Parathyroid adenoma (tissue), 2 donors: ENCODE measurements at regions not wholly inside any gene's neighbourhood (a gene's known extent, or its start where the extent isn't known, plus 50 kb on each side); places are given as distances from the start of the nearest gene placed in this dataset.

ENCODE experiments used
- H2AFZ ChIP-seq: fragments of 300-600 bp; sonication (generic); one replicate; pipeline ENCODE4 v1.7.0; 2017; ENCODE audit warnings: antibody characterized with exemption, mild to moderate bottlenecking
- H3K27ac ChIP-seq: fragments of 300-600 bp; sonication (generic); one replicate; pipeline ENCODE4 v1.7.0; 2017
- H3K27me3 ChIP-seq: fragments of 300-600 bp; sonication (generic); one replicate; pipeline ENCODE4 v1.7.0; 2017; ENCODE audit warnings: low read length; ENCODE audit not compliant: control insufficient read depth, insufficient read depth
- H3K36me3 ChIP-seq: fragments of 300-600 bp; sonication (generic); one replicate; pipeline ENCODE4 v1.7.0; 2017; ENCODE audit warnings: low read length; ENCODE audit not compliant: control insufficient read depth, insufficient read depth
- H3K4me1 ChIP-seq: fragments of 300-600 bp; sonication (generic); one replicate; pipeline ENCODE4 v1.7.0; 2017; ENCODE audit warnings: control low read depth
- H3K4me2 ChIP-seq: fragments of 300-600 bp; sonication (generic); one replicate; pipeline ENCODE4 v1.7.0; 2017; ENCODE audit warnings: low read length
- H3K4me3 ChIP-seq: fragments of 300-600 bp; sonication (generic); one replicate; pipeline ENCODE4 v1.7.0; 2017; ENCODE audit warnings: low read depth, low read length
- H3K79me2 ChIP-seq: fragments of 300-600 bp; sonication (generic); one replicate; pipeline ENCODE4 v1.7.0; 2017; ENCODE audit warnings: control low read depth
- H3K9ac ChIP-seq: fragments of 300-600 bp; sonication (generic); one replicate; pipeline ENCODE4 v1.7.0; 2017; ENCODE audit warnings: mild to moderate bottlenecking
- H3K9me3 ChIP-seq: fragments of 300-600 bp; sonication (generic); one replicate; pipeline ENCODE4 v1.7.0; 2017; ENCODE audit warnings: low read length; ENCODE audit not compliant: control insufficient read depth
- TF ChIP-seq, protein P1 (sequence below): fragments of 300-600 bp; sonication (generic); IDR thresholded peaks from one replicate; pipeline ENCODE4 v1.7.0; 2017; ENCODE audit warnings: antibody characterized with exemption, mild to moderate bottlenecking
- donor health status: primary hyperparathyroidism.

- no peaks in the 10 kb centered on the region for H3K36me3 ChIP-seq
- H3K27me3 ChIP-seq, result no peaks in the 10 kb centered on the region
- no peaks in the 10 kb centered on the region for H3K79me2 ChIP-seq
- no peak overlapping the region for H3K9ac ChIP-seq
- H3K4me1 ChIP-seq, result no peaks in the 10 kb centered on the region
- peak overlapping the region; percentile 34 for H3K4me3 ChIP-seq
- peak overlapping the region; percentile 29 for H2AFZ ChIP-seq
- TF ChIP-seq, protein P1, sequence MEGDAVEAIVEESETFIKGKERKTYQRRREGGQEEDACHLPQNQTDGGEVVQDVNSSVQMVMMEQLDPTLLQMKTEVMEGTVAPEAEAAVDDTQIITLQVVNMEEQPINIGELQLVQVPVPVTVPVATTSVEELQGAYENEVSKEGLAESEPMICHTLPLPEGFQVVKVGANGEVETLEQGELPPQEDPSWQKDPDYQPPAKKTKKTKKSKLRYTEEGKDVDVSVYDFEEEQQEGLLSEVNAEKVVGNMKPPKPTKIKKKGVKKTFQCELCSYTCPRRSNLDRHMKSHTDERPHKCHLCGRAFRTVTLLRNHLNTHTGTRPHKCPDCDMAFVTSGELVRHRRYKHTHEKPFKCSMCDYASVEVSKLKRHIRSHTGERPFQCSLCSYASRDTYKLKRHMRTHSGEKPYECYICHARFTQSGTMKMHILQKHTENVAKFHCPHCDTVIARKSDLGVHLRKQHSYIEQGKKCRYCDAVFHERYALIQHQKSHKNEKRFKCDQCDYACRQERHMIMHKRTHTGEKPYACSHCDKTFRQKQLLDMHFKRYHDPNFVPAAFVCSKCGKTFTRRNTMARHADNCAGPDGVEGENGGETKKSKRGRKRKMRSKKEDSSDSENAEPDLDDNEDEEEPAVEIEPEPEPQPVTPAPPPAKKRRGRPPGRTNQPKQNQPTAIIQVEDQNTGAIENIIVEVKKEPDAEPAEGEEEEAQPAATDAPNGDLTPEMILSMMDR, result no peak
- no peak overlapping the region for H3K27ac ChIP-seq
- H3K9me3 ChIP-seq, result no peaks in the 10 kb centered on the region
- peak overlapping the region; percentile 61 for H3K4me2 ChIP-seq
These were observed 409.0 kb downstream of the BCOR start for GRCh38 chrX:39688576-39689375.

GRCh38 chrX:39689376-39690104, 408.2 kb downstream of the BCOR start:
- Histone ChIP-seq H3K4me3 (peak overlapping the region; percentile 34), H3K79me2 (no peaks in the 10 kb centered on the region), H2AFZ (peak overlapping the region; percentile 5), H3K4me2 (peak overlapping the region; percentile 61), H3K4me1 (no peaks in the 10 kb centered on the region), H3K36me3 (no peaks in the 10 kb centered on the region), H3K9ac (no peak overlapping the region), H3K27me3 (no peaks in the 10 kb centered on the region), H3K9me3 (no peaks in the 10 kb centered on the region), H3K27ac (no peak overlapping the region)
- TF ChIP-seq, protein P1, result no peak

DNA sequence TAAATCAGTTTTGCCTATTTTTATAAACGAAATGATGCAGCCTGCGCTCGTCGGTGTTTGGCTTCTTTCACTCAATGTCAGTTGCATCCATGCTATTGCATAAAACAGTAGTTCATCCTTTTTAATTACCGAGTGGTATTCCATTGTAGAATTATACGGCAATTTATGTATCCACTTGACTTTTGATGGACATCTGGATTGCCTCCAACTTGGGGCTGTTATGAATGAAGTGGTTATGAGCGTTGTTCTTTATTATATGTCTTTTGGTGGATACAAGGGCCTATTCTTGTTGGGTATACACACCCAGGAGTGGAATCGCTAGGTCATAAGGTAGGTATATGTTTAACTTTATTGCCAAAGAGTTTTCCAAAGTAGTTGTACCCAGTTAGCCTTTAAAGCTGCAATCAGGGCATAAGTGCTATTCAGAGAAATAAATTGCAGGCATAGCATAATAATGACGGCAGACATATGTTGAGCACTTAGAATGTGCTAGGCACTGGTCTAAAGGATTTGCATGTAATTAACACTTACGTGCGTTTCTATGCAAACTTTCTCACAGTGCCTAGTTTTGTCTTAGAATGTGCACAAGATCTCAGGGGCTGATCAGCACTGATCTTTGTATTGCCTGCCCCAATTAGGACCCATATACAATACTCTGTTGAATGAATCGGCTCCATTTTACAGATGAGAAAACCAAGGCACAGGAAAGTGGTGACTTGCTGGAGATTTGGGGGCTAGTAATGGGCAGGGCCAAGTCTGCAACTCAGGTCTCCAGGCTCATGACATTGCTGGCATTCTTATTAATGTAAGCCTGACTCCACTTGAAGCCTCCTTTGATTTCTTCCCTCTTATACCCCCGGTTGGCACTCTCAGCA, 407.0 kb downstream of the BCOR start:
- TF ChIP-seq, protein P1, result no peak
- Histone ChIP-seq H3K36me3 (no peaks in the 10 kb centered on the region), H3K9me3 (no peaks in the 10 kb centered on the region), H3K4me1 (no peaks in the 10 kb centered on the region), H2AFZ (no peak overlapping the region), H3K27ac (no peak overlapping the region), H3K9ac (no peak overlapping the region), H3K79me2 (no peaks in the 10 kb centered on the region), H3K4me2 (no peak overlapping the region), H3K27me3 (no peaks in the 10 kb centered on the region), H3K4me3 (no peak overlapping the region)

GRCh38 chrX:39691724-39692123, 406.0 kb downstream of the BCOR start:
- H3K9ac ChIP-seq, result no peak overlapping the region
- H3K4me1 ChIP-seq, result no peaks in the 10 kb centered on the region
- no peaks in the 10 kb centered on the region for H3K36me3 ChIP-seq
- H3K27ac ChIP-seq, result no peak overlapping the region
- H3K9me3 ChIP-seq, result no peaks in the 10 kb centered on the region
- no peak overlapping the region for H3K4me2 ChIP-seq
- TF ChIP-seq, protein P1, result no peak
- H3K27me3 ChIP-seq, result no peaks in the 10 kb centered on the region
- no peak overlapping the region for H2AFZ ChIP-seq
- no peak overlapping the region for H3K4me3 ChIP-seq
- no peaks in the 10 kb centered on the region for H3K79me2 ChIP-seq
